ENCODE measurements at regions not wholly inside any gene's neighbourhood (a gene's known extent, or its start where the extent isn't known, plus 50 kb on each side); places are given as distances from the start of the nearest gene placed in this dataset.
"Not testable (repeated sequence)": the region's sequence is repeated elsewhere in the genome, so short reads cannot be mapped to it uniquely, and the experiment has no call there.

GRCh38 chr13:91036886-91037285, 310.6 kb upstream of the MIR17HG start:
- DNase-seq (ENCODE audit: low read depth in 4 of 4, low spot score in 2 of 4): no peak

- no peak for DNase-seq (ENCODE audit: low read depth in 4 of 4, low spot score in 2 of 4)
Observed at GRCh38 chr13:91042870-91043269, 304.6 kb upstream of the MIR17HG start.

GRCh38 chr13:91045351-91046034, 302.0 kb upstream of the MIR17HG start:
- no peak for DNase-seq (ENCODE audit: low read depth in 4 of 4, low spot score in 2 of 4)

GRCh38 chr13:91046715-91047327, 300.7 kb upstream of the MIR17HG start:
- DNase-seq (ENCODE audit: low read depth in 4 of 4, low spot score in 2 of 4): no peak

GRCh38 chr13:91050970-91051369, 296.5 kb upstream of the MIR17HG start:
- DNase-seq (ENCODE audit: low read depth in 4 of 4, low spot score in 2 of 4): no peak

- no peak for DNase-seq (ENCODE audit: low read depth in 4 of 4, low spot score in 2 of 4)
Observed at GRCh38 chr13:91052876-91053275, 294.6 kb upstream of the MIR17HG start.

- DNase-seq (ENCODE audit: low read depth in 4 of 4, low spot score in 2 of 4): no peak
Observed at GRCh38 chr13:91053318-91054065, 294.0 kb upstream of the MIR17HG start.

GRCh38 chr13:91054902-91055301, 292.6 kb upstream of the MIR17HG start:
- DNase-seq (ENCODE audit: low read depth in 4 of 4, low spot score in 2 of 4): no peak

GRCh38 chr13:91056746-91057145, 290.7 kb upstream of the MIR17HG start:
- no peak for DNase-seq (ENCODE audit: low read depth in 4 of 4, low spot score in 2 of 4)

- not testable (repeated sequence) for DNase-seq (ENCODE audit: low read depth in 4 of 4, low spot score in 2 of 4)
Observed at GRCh38 chr13:91057507-91057906, 290.0 kb upstream of the MIR17HG start.

GRCh38 chr13:91058066-91058465, 289.4 kb upstream of the MIR17HG start:
- DNase-seq (ENCODE audit: low read depth in 4 of 4, low spot score in 2 of 4): no peak

- no peak for DNase-seq (ENCODE audit: low read depth in 4 of 4, low spot score in 2 of 4)
Observed at GRCh38 chr13:91058919-91059318, 288.6 kb upstream of the MIR17HG start.

GRCh38 chr13:91066745-91067144, 280.7 kb upstream of the MIR17HG start:
- DNase-seq (ENCODE audit: low read depth in 4 of 4, low spot score in 2 of 4): no peak

GRCh38 chr13:91072486-91072885, 275.0 kb upstream of the MIR17HG start:
- no peak for DNase-seq (ENCODE audit: low read depth in 4 of 4, low spot score in 2 of 4)

- no peak for DNase-seq (ENCODE audit: low read depth in 4 of 4, low spot score in 2 of 4)
Observed at GRCh38 chr13:91074091-91074490, 273.4 kb upstream of the MIR17HG start.

- DNase-seq (ENCODE audit: low read depth in 4 of 4, low spot score in 2 of 4): no peak
Observed at GRCh38 chr13:91076830-91077229, 270.7 kb upstream of the MIR17HG start.

- DNase-seq (ENCODE audit: low read depth in 4 of 4, low spot score in 2 of 4): no peak
Observed at GRCh38 chr13:91078093-91078679, 269.3 kb upstream of the MIR17HG start.

- DNase-seq (ENCODE audit: low read depth in 4 of 4, low spot score in 2 of 4): no peak
Observed at GRCh38 chr13:91079176-91079575, 268.3 kb upstream of the MIR17HG start.

GRCh38 chr13:91085127-91085526, 262.4 kb upstream of the MIR17HG start:
- DNase-seq (ENCODE audit: low read depth in 4 of 4, low spot score in 2 of 4): no peak

GRCh38 chr13:91086936-91087716, 260.4 kb upstream of the MIR17HG start:
- DNase-seq (ENCODE audit: low read depth in 4 of 4, low spot score in 2 of 4): no peak

- DNase-seq (ENCODE audit: low read depth in 4 of 4, low spot score in 2 of 4): no peak
Observed at GRCh38 chr13:91097269-91097668, 250.2 kb upstream of the MIR17HG start.

Measured in left renal cortex interstitium (tissue), 4 donors.